ENCODE measurements at regions not wholly inside any gene's neighbourhood (a gene's known extent, or its start where the extent isn't known, plus 50 kb on each side); places are given as distances from the start of the nearest gene placed in this dataset.

DNA sequence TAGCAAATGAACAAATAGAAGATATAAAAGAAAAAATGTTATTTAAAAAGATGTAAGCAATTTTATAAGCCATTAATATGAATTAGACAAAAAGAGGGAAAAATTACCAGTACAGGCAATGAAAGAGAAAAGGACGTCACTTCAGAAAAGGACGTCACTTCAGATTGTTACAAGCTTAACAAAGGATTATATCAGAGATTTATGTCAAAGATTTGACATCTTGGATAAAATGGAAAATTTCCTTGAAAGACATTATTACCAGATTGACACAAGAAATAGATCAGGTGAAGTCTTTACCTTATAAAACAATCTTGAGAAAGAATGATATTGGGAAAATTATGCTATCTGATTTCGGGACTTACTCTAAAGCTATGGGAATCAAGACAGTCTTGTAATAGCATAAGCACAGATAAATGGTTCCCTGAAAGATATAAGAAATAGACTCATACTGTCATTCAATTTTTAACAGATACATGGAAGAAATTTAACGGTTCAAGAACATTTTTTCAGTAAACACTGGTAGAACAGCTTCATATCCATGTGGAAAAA lies 625.4 kb upstream of the EDIL3 start:
- DNase-seq (ENCODE audit: low spot score): no peak
- ChIA-PET CTCF (no interaction called here), POLR2A (ENCODE audit: low non-redundant PET) (no interaction called here)
- no peak overlapping the region for H3K4me3 ChIP-seq (ENCODE audit: low read depth, low read length, poor library complexity, severe bottlenecking)
- no peaks in the 10 kb centered on the region for H3K36me3 ChIP-seq (ENCODE audit: insufficient read depth, low read length, poor library complexity, severe bottlenecking)
- no peaks in the 10 kb centered on the region for H3K27me3 ChIP-seq (replicated peaks; ENCODE audit: insufficient read depth, low read depth, low read length, poor library complexity)
- intact Hi-C loops (cut with micrococcal nuclease; ENCODE audit: unreplicated experiment): no loop called here
- no peak overlapping the region for H3K27ac ChIP-seq (ENCODE audit: low read depth, low read length, poor library complexity, severe bottlenecking)
- H3K4me1 ChIP-seq (ENCODE audit: insufficient read depth, low read length, poor library complexity, severe bottlenecking): no peaks in the 10 kb centered on the region
- no TSS peak for BruUV-seq (replicated peaks)
- no peaks in the 10 kb centered on the region for H3K9me3 ChIP-seq (ENCODE audit: low read depth, low read length, poor library complexity, severe bottlenecking)
- TF ChIP-seq, protein P1, sequence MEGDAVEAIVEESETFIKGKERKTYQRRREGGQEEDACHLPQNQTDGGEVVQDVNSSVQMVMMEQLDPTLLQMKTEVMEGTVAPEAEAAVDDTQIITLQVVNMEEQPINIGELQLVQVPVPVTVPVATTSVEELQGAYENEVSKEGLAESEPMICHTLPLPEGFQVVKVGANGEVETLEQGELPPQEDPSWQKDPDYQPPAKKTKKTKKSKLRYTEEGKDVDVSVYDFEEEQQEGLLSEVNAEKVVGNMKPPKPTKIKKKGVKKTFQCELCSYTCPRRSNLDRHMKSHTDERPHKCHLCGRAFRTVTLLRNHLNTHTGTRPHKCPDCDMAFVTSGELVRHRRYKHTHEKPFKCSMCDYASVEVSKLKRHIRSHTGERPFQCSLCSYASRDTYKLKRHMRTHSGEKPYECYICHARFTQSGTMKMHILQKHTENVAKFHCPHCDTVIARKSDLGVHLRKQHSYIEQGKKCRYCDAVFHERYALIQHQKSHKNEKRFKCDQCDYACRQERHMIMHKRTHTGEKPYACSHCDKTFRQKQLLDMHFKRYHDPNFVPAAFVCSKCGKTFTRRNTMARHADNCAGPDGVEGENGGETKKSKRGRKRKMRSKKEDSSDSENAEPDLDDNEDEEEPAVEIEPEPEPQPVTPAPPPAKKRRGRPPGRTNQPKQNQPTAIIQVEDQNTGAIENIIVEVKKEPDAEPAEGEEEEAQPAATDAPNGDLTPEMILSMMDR (conservative IDR thresholded peaks at IDR 0.05; ENCODE audit: low read depth, low read length): no peak
- no peak for TF ChIP-seq EZH2 (IDR thresholded peaks at IDR 0.05; ENCODE audit: borderline replicate concordance, low read depth, low read length, poor library complexity, severe bottlenecking)

DNA sequence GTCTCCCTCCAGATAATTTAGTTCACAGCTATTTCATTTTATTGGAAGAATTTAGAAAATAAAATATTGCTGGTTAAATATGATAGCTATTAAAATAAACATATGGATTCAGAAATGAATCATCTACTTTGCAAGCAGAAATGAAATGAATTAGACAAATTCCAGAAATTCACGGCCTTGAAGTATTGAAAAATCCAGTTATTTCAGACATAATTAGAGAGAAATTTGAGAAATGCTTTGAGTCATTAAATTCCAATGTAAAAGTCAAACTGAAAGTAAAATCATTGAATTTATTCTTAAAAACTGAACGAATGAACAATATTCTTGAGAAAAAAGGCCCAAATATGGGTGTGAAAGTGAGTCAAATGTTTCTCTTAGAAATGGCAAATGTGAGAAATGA lies 632.6 kb upstream of the EDIL3 start:
- no TSS peak for BruUV-seq (replicated peaks)
- no peaks in the 10 kb centered on the region for H3K4me1 ChIP-seq (ENCODE audit: insufficient read depth, low read length, poor library complexity, severe bottlenecking)
- TF ChIP-seq, protein P1 (conservative IDR thresholded peaks at IDR 0.05; ENCODE audit: low read depth, low read length): no peak
- TF ChIP-seq EZH2 (IDR thresholded peaks at IDR 0.05; ENCODE audit: borderline replicate concordance, low read depth, low read length, poor library complexity, severe bottlenecking): no peak
- H3K9me3 ChIP-seq (ENCODE audit: low read depth, low read length, poor library complexity, severe bottlenecking): no peaks in the 10 kb centered on the region
- ChIA-PET CTCF (no interaction called here), POLR2A (ENCODE audit: low non-redundant PET) (no interaction called here)
- no peak overlapping the region for H3K27ac ChIP-seq (ENCODE audit: low read depth, low read length, poor library complexity, severe bottlenecking)
- intact Hi-C loops (cut with micrococcal nuclease; ENCODE audit: unreplicated experiment): no loop called here
- H3K27me3 ChIP-seq (replicated peaks; ENCODE audit: insufficient read depth, low read depth, low read length, poor library complexity): no peaks in the 10 kb centered on the region
- H3K4me3 ChIP-seq (ENCODE audit: low read depth, low read length, poor library complexity, severe bottlenecking): no peak overlapping the region
- no peak for DNase-seq (ENCODE audit: low spot score)
- H3K36me3 ChIP-seq (ENCODE audit: insufficient read depth, low read length, poor library complexity, severe bottlenecking): no peaks in the 10 kb centered on the region

DNA sequence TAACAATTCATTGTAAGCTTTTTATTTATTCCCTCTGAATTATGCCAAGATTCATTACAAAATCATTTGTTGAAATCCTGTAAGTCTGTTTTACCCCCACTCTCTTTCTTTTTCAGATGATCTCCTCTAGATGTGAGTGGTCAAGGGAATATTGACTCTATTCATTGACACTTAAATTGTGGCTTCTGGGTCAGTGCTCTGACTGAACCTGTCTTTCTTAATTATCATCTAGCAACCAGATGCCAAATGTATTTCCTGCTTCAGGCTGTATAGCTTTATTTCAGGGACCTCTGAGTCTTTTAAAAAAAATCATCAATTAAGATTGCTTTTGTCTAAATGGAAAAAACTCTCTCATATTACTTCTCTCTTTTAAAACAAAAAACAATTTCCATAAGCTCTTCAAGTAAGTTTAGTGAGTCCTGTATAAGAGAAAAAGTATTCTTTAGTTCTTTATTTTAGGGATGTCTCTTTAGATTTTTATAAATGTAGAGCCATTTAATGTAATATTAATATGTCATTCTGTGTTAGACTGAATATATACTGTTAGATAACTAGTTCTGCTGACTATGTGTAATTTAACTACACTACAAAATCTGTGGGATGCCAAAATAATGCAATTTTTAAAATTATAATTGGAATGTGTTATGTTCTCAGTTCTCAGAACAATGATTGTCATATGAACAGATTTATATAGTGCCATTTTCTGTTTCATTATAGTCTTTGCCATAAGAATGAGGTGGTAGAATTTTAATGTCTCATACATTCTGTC lies 645.8 kb upstream of the EDIL3 start:
- Histone ChIP-seq H3K4me3 (ENCODE audit: low read depth, low read length, poor library complexity, severe bottlenecking) (no peak overlapping the region), H3K27me3 (replicated peaks; ENCODE audit: insufficient read depth, low read depth, low read length, poor library complexity) (no peaks in the 10 kb centered on the region), H3K4me1 (ENCODE audit: insufficient read depth, low read length, poor library complexity, severe bottlenecking) (no peaks in the 10 kb centered on the region), H3K9me3 (ENCODE audit: low read depth, low read length, poor library complexity, severe bottlenecking) (no peaks in the 10 kb centered on the region), H3K27ac (ENCODE audit: low read depth, low read length, poor library complexity, severe bottlenecking) (no peak overlapping the region), H3K36me3 (ENCODE audit: insufficient read depth, low read length, poor library complexity, severe bottlenecking) (no peaks in the 10 kb centered on the region)
- POLR2A ChIA-PET (ENCODE audit: low non-redundant PET): no interaction called here
- CTCF ChIA-PET: no interaction called here
- intact Hi-C loops (cut with micrococcal nuclease; ENCODE audit: unreplicated experiment): no loop called here
- no TSS peak for BruUV-seq (replicated peaks)
- TF ChIP-seq EZH2 (IDR thresholded peaks at IDR 0.05; ENCODE audit: borderline replicate concordance, low read depth, low read length, poor library complexity, severe bottlenecking): no peak
- TF ChIP-seq, protein P1 (conservative IDR thresholded peaks at IDR 0.05; ENCODE audit: low read depth, low read length): no peak
- DNase-seq (ENCODE audit: low spot score): no peak

Measured in A673 (cell line).